Endothelial cell of umbilical vein (primary cell): ENCODE measurements at regions not wholly inside any gene's neighbourhood (a gene's known extent, or its start where the extent isn't known, plus 50 kb on each side); places are given as distances from the start of the nearest gene placed in this dataset.

Experiments used
- EZH2 ChIP-seq: IDR thresholded peaks from 2 replicates; pipeline ENCODE4 v1.6.1; 2012; ENCODE audit warnings: borderline replicate concordance, low read depth, mild to moderate bottlenecking, moderate library complexity, low read length, inconsistent platforms; ENCODE audit not compliant: severe bottlenecking
- FOS ChIP-seq: IDR thresholded peaks from 2 replicates; pipeline ENCODE4 v1.6.1; 2011; ENCODE audit warnings: mild to moderate bottlenecking, low read length, moderate library complexity, borderline replicate concordance; ENCODE audit not compliant: insufficient read depth
- GATA2 ChIP-seq: IDR thresholded peaks from 2 replicates; pipeline ENCODE4 v1.7.0; 2011; ENCODE audit warnings: low read depth, mild to moderate bottlenecking, moderate library complexity, mixed read lengths, low read length; ENCODE audit not compliant: insufficient read length, insufficient read depth
- JUN ChIP-seq: IDR thresholded peaks from 2 replicates; pipeline ENCODE4 v1.6.1; 2011; ENCODE audit warnings: borderline replicate concordance, low read depth; ENCODE audit not compliant: insufficient read length, insufficient read depth
- MAX ChIP-seq: IDR thresholded peaks from 2 replicates; pipeline ENCODE4 v1.6.1; 2011; ENCODE audit not compliant: insufficient read depth, insufficient read length
- MYC ChIP-seq: IDR thresholded peaks from one replicate; pipeline ENCODE4 v1.6.1; 2011; ENCODE audit warnings: mild to moderate bottlenecking, low read depth, low read length
- POLR2A ChIP-seq: IDR thresholded peaks from 2 replicates; pipeline ENCODE4 v1.6.1; 2012; ENCODE audit warnings: low read depth, mild to moderate bottlenecking, control low read depth, low read length
- POLR2AphosphoS5 ChIP-seq: IDR thresholded peaks from 2 replicates; pipeline ENCODE4 v1.6.1; 2012; ENCODE audit warnings: low read depth, mild to moderate bottlenecking, control low read depth, low read length, moderate library complexity; ENCODE audit not compliant: insufficient read depth
- TF ChIP-seq, protein P1 (sequence below), 2 donors: IDR thresholded peaks; 1 replicate in 1 of 2; 2 replicates in 1 of 2; pipeline ENCODE4 v1.5.1; 2011; ENCODE audit warnings: low read length in 2 of 2, mild to moderate bottlenecking in 2 of 2, moderate library complexity in 2 of 2, control low read depth in 1 of 2, inconsistent platforms in 1 of 2, low read depth in 1 of 2; ENCODE audit not compliant: insufficient read depth in 1 of 2; ENCODE audit errors: extremely low read depth in 1 of 2

DNA sequence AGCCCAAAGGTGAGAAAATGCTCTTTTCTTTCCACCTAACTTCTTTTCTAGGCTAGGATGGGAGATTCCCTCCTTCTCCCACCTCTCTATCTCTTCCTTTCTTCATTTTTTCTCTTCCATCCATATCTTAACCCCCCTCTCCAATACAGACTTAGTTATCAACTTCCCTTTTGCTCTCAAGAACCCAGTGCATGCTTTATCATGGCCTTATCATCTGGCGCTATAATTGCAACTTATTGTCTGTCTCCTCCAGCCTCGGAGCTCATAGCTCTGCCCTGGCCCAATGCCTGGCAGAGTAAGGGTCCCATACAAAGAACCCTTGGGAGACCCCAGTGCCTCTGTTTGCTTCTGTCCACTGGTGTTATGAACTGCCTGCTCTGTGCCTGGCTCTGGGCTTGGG is 71.0 kb upstream of the NFASC start:
- TF ChIP-seq, protein P1, sequence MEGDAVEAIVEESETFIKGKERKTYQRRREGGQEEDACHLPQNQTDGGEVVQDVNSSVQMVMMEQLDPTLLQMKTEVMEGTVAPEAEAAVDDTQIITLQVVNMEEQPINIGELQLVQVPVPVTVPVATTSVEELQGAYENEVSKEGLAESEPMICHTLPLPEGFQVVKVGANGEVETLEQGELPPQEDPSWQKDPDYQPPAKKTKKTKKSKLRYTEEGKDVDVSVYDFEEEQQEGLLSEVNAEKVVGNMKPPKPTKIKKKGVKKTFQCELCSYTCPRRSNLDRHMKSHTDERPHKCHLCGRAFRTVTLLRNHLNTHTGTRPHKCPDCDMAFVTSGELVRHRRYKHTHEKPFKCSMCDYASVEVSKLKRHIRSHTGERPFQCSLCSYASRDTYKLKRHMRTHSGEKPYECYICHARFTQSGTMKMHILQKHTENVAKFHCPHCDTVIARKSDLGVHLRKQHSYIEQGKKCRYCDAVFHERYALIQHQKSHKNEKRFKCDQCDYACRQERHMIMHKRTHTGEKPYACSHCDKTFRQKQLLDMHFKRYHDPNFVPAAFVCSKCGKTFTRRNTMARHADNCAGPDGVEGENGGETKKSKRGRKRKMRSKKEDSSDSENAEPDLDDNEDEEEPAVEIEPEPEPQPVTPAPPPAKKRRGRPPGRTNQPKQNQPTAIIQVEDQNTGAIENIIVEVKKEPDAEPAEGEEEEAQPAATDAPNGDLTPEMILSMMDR (IDR thresholded peaks at IDR 0.05; ENCODE audit: extremely low read depth in 1 of 2, insufficient read depth in 1 of 2, low read depth in 1 of 2, low read length in 2 of 2), result no peak
- TF ChIP-seq EZH2 (no peak), POLR2A (no peak), MAX (no peak), JUN (no peak), POLR2AphosphoS5 (no peak), FOS (no peak), GATA2 (no peak), MYC (no peak)
